Activated T-helper 2 cell treated with anti-CD3 and anti-CD28 coated beads, Interferon-gamma antibody, Interleukin-2, Interleukin-4, amounts not matched to agents 10 μg/mL and 5 μg/mL and 100 μg/mL, durations not matched to agents 14 hours and 24 hours and 36 hours (primary cell): ENCODE measurements at regions not wholly inside any gene's neighbourhood (a gene's known extent, or its start where the extent isn't known, plus 50 kb on each side); places are given as distances from the start of the nearest gene placed in this dataset.

Source experiments
- DNase-seq: peaks from one replicate; pipeline ENCODE4 v3.0.0; 2021; ENCODE audit warnings: low spot score
- H3K27ac Mint-ChIP-seq: one replicate; pipeline ENCODE4 v1.8.0; 2021; ENCODE audit warnings: mixed read lengths
- H3K27me3 Mint-ChIP-seq: one replicate; pipeline ENCODE4 v1.8.0; 2021; ENCODE audit warnings: low read depth, mixed read lengths
- H3K36me3 Mint-ChIP-seq: one replicate; pipeline ENCODE4 v1.8.0; 2021; ENCODE audit warnings: low read depth, mixed read lengths
- H3K4me1 Mint-ChIP-seq: one replicate; pipeline ENCODE4 v1.8.0; 2021; ENCODE audit warnings: low read depth, mixed read lengths
- H3K4me3 Mint-ChIP-seq: one replicate; pipeline ENCODE4 v1.8.0; 2021; ENCODE audit warnings: low read depth, mild to moderate bottlenecking, moderate library complexity, mixed read lengths
- H3K9me3 Mint-ChIP-seq: one replicate; pipeline ENCODE4 v1.8.0; 2021; ENCODE audit warnings: mixed read lengths
- intact Hi-C: fragments of 100-400 bp; cut with micrococcal nuclease; formaldehyde crosslinking; loops from one replicate; pipeline ENCODE4 v1.15.1; 2023

- intact Hi-C loops = no loop called here
- Mint-ChIP-seq H3K36me3 (no peaks in the 10 kb centered on the region), H3K27ac (no peak overlapping the region), H3K4me3 (no peak overlapping the region), H3K4me1 (no peaks in the 10 kb centered on the region), H3K9me3 (peaks cover 10% of the 10 kb centered on the region), H3K27me3 (no peaks in the 10 kb centered on the region)
- no peak for DNase-seq
Observed at GRCh38 chr4:132228676-132229075, 920.4 kb upstream of the PCDH10 start.

GRCh38 chr4:132230025-132230424 is 919.1 kb upstream of the PCDH10 start:
- no peak overlapping the region for H3K4me3 Mint-ChIP-seq
- intact Hi-C loops = no loop called here
- H3K4me1 Mint-ChIP-seq = no peaks in the 10 kb centered on the region
- no peak for DNase-seq
- peaks cover 10% of the 10 kb centered on the region for H3K9me3 Mint-ChIP-seq
- H3K27me3 Mint-ChIP-seq = no peaks in the 10 kb centered on the region
- H3K36me3 Mint-ChIP-seq = no peaks in the 10 kb centered on the region
- H3K27ac Mint-ChIP-seq = no peak overlapping the region

GRCh38 chr4:132238697-132239096 is 910.4 kb upstream of the PCDH10 start:
- no peak for DNase-seq
- no peaks in the 10 kb centered on the region for H3K27me3 Mint-ChIP-seq
- H3K9me3 Mint-ChIP-seq = peaks cover 6% of the 10 kb centered on the region
- intact Hi-C loops = no loop called here
- H3K27ac Mint-ChIP-seq = no peak overlapping the region
- no peak overlapping the region for H3K4me3 Mint-ChIP-seq
- H3K4me1 Mint-ChIP-seq = no peaks in the 10 kb centered on the region
- H3K36me3 Mint-ChIP-seq = no peaks in the 10 kb centered on the region

- Mint-ChIP-seq H3K36me3 (no peaks in the 10 kb centered on the region), H3K27me3 (no peaks in the 10 kb centered on the region), H3K4me3 (no peak overlapping the region), H3K4me1 (no peaks in the 10 kb centered on the region), H3K9me3 (peaks cover 6% of the 10 kb centered on the region), H3K27ac (no peak overlapping the region)
- intact Hi-C loops = no loop called here
- DNase-seq = no peak
Observed at GRCh38 chr4:132240081-132240480, 909.0 kb upstream of the PCDH10 start.

GRCh38 chr4:132245319-132245718 is 903.8 kb upstream of the PCDH10 start:
- Mint-ChIP-seq H3K27me3 (no peaks in the 10 kb centered on the region), H3K9me3 (peaks cover 6% of the 10 kb centered on the region), H3K27ac (no peak overlapping the region), H3K4me1 (no peaks in the 10 kb centered on the region), H3K36me3 (no peaks in the 10 kb centered on the region), H3K4me3 (no peak overlapping the region)
- intact Hi-C loops = no loop called here
- DNase-seq = no peak

- H3K27me3 Mint-ChIP-seq = no peaks in the 10 kb centered on the region
- H3K4me3 Mint-ChIP-seq = no peak overlapping the region
- H3K9me3 Mint-ChIP-seq = no peaks in the 10 kb centered on the region
- DNase-seq = no peak
- H3K27ac Mint-ChIP-seq = no peak overlapping the region
- H3K4me1 Mint-ChIP-seq = no peaks in the 10 kb centered on the region
- H3K36me3 Mint-ChIP-seq = no peaks in the 10 kb centered on the region
- intact Hi-C loops = no loop called here
Observed at GRCh38 chr4:132264176-132264575, 884.9 kb upstream of the PCDH10 start.

GRCh38 chr4:132266374-132266773 is 882.7 kb upstream of the PCDH10 start:
- Mint-ChIP-seq H3K27ac (no peak overlapping the region), H3K4me3 (no peak overlapping the region), H3K4me1 (no peaks in the 10 kb centered on the region), H3K27me3 (no peaks in the 10 kb centered on the region), H3K9me3 (no peaks in the 10 kb centered on the region), H3K36me3 (no peaks in the 10 kb centered on the region)
- intact Hi-C loops = no loop called here
- no peak for DNase-seq

- no peaks in the 10 kb centered on the region for H3K27me3 Mint-ChIP-seq
- H3K9me3 Mint-ChIP-seq = no peaks in the 10 kb centered on the region
- no peak overlapping the region for H3K4me3 Mint-ChIP-seq
- H3K27ac Mint-ChIP-seq = no peak overlapping the region
- H3K4me1 Mint-ChIP-seq = no peaks in the 10 kb centered on the region
- H3K36me3 Mint-ChIP-seq = no peaks in the 10 kb centered on the region
- DNase-seq = no peak
- intact Hi-C loops = no loop called here
Observed at GRCh38 chr4:132267321-132267720, 881.8 kb upstream of the PCDH10 start.

GRCh38 chr4:132269303-132269990 is 879.6 kb upstream of the PCDH10 start:
- Mint-ChIP-seq H3K27me3 (no peaks in the 10 kb centered on the region), H3K36me3 (no peaks in the 10 kb centered on the region), H3K4me3 (no peak overlapping the region), H3K27ac (no peak overlapping the region), H3K9me3 (no peaks in the 10 kb centered on the region), H3K4me1 (no peaks in the 10 kb centered on the region)
- intact Hi-C loops = no loop called here
- no peak for DNase-seq

- no peak for DNase-seq
- Mint-ChIP-seq H3K9me3 (no peaks in the 10 kb centered on the region), H3K27me3 (no peaks in the 10 kb centered on the region), H3K36me3 (no peaks in the 10 kb centered on the region), H3K4me1 (no peaks in the 10 kb centered on the region), H3K4me3 (no peak overlapping the region), H3K27ac (no peak overlapping the region)
- intact Hi-C loops = no loop called here
Observed at GRCh38 chr4:132275583-132276121, 873.4 kb upstream of the PCDH10 start.

GRCh38 chr4:132276185-132276584 is 872.9 kb upstream of the PCDH10 start:
- H3K9me3 Mint-ChIP-seq = no peaks in the 10 kb centered on the region
- intact Hi-C loops = no loop called here
- H3K4me3 Mint-ChIP-seq = no peak overlapping the region
- no peaks in the 10 kb centered on the region for H3K27me3 Mint-ChIP-seq
- no peaks in the 10 kb centered on the region for H3K36me3 Mint-ChIP-seq
- no peak overlapping the region for H3K27ac Mint-ChIP-seq
- no peak for DNase-seq
- no peaks in the 10 kb centered on the region for H3K4me1 Mint-ChIP-seq

GRCh38 chr4:132276989-132277388 is 872.1 kb upstream of the PCDH10 start:
- H3K4me3 Mint-ChIP-seq = no peak overlapping the region
- H3K9me3 Mint-ChIP-seq = no peaks in the 10 kb centered on the region

GRCh38 chr4:132281733-132282132 is 867.4 kb upstream of the PCDH10 start:
- H3K27ac Mint-ChIP-seq = no peak overlapping the region
- no peak for DNase-seq
- H3K36me3 Mint-ChIP-seq = no peaks in the 10 kb centered on the region
- no peaks in the 10 kb centered on the region for H3K4me1 Mint-ChIP-seq
- intact Hi-C loops = no loop called here
- H3K9me3 Mint-ChIP-seq = no peaks in the 10 kb centered on the region
- no peak overlapping the region for H3K4me3 Mint-ChIP-seq
- H3K27me3 Mint-ChIP-seq = no peaks in the 10 kb centered on the region

More at GRCh38 chr4:132276989-132277388, 872.1 kb upstream of the PCDH10 start:
- no peaks in the 10 kb centered on the region for H3K4me1 Mint-ChIP-seq
- no peaks in the 10 kb centered on the region for H3K36me3 Mint-ChIP-seq
- no peak for DNase-seq
- H3K27ac Mint-ChIP-seq = no peak overlapping the region
- H3K27me3 Mint-ChIP-seq = no peaks in the 10 kb centered on the region
- intact Hi-C loops = no loop called here
